Muscle layer of duodenum (tissue), 2 donors: ENCODE measurements at regions not wholly inside any gene's neighbourhood (a gene's known extent, or its start where the extent isn't known, plus 50 kb on each side); places are given as distances from the start of the nearest gene placed in this dataset.

Experiments used
- H3K27ac ChIP-seq: one replicate; pipeline ENCODE4 v1.7.0; 2013; ENCODE audit warnings: mild to moderate bottlenecking, low read length
- H3K27me3 ChIP-seq: one replicate; pipeline ENCODE4 v1.7.0; 2013; ENCODE audit warnings: low read depth, mild to moderate bottlenecking, control low read depth, low read length
- H3K36me3 ChIP-seq, 2 donors: one replicate each; pipeline ENCODE4 v1.7.0; 2013; ENCODE audit warnings: low read length in 2 of 2, control low read depth in 1 of 2, mild to moderate bottlenecking in 1 of 2; ENCODE audit not compliant: insufficient read depth in 2 of 2, control insufficient read depth in 1 of 2
- H3K4me1 ChIP-seq, 2 donors: one replicate each; pipeline ENCODE4 v1.7.0; 2013; ENCODE audit warnings: low read length in 2 of 2, mild to moderate bottlenecking in 2 of 2, control low read depth in 1 of 2, moderate library complexity in 1 of 2; ENCODE audit not compliant: insufficient read depth in 2 of 2, control insufficient read depth in 1 of 2
- H3K4me3 ChIP-seq, 2 donors: one replicate each; pipeline ENCODE4 v1.7.0; 2013; ENCODE audit warnings: low read length in 2 of 2, low read depth in 1 of 2, mild to moderate bottlenecking in 1 of 2
- H3K9me3 ChIP-seq, 2 donors: one replicate each; pipeline ENCODE4 v1.7.0; 2013; ENCODE audit warnings: low read length in 2 of 2, control low read depth in 1 of 2, mild to moderate bottlenecking in 1 of 2; ENCODE audit not compliant: control insufficient read depth in 1 of 2
- donor health status: healthy.

- Histone ChIP-seq H3K27ac (no peak overlapping the region), H3K9me3 (no peaks in the 10 kb centered on the region), H3K4me3 (no peak overlapping the region), H3K36me3 (no peaks in the 10 kb centered on the region), H3K27me3 (no peaks in the 10 kb centered on the region), H3K4me1 (no peaks in the 10 kb centered on the region)
Observed at GRCh38 chr10:33798754-33799153, 464.3 kb upstream of the NRP1 start.

- H3K27ac ChIP-seq: no peak overlapping the region
- no peaks in the 10 kb centered on the region for H3K9me3 ChIP-seq
- no peaks in the 10 kb centered on the region for H3K36me3 ChIP-seq
- H3K27me3 ChIP-seq: no peaks in the 10 kb centered on the region
- H3K4me1 ChIP-seq: no peaks in the 10 kb centered on the region
- H3K4me3 ChIP-seq: no peak overlapping the region
Observed at GRCh38 chr10:33796680-33797079, 462.2 kb upstream of the NRP1 start.

GRCh38 chr10:33795529-33795928 is 461.1 kb upstream of the NRP1 start:
- H3K4me1 ChIP-seq: no peaks in the 10 kb centered on the region
- H3K9me3 ChIP-seq: no peaks in the 10 kb centered on the region
- H3K27me3 ChIP-seq: no peaks in the 10 kb centered on the region
- H3K27ac ChIP-seq: no peak overlapping the region
- no peak overlapping the region for H3K4me3 ChIP-seq
- no peaks in the 10 kb centered on the region for H3K36me3 ChIP-seq

- Histone ChIP-seq H3K27me3 (no peaks in the 10 kb centered on the region), H3K27ac (no peak overlapping the region), H3K4me1 (no peaks in the 10 kb centered on the region), H3K4me3 (no peak overlapping the region), H3K9me3 (no peaks in the 10 kb centered on the region), H3K36me3 (no peaks in the 10 kb centered on the region)
Observed at GRCh38 chr10:33794460-33794859, 460.0 kb upstream of the NRP1 start.

GRCh38 chr10:33793793-33794192 is 459.3 kb upstream of the NRP1 start:
- no peaks in the 10 kb centered on the region for H3K4me1 ChIP-seq
- H3K36me3 ChIP-seq: no peaks in the 10 kb centered on the region
- no peaks in the 10 kb centered on the region for H3K27me3 ChIP-seq
- no peak overlapping the region for H3K4me3 ChIP-seq
- no peaks in the 10 kb centered on the region for H3K9me3 ChIP-seq
- no peak overlapping the region for H3K27ac ChIP-seq

- Histone ChIP-seq H3K27me3 (no peaks in the 10 kb centered on the region), H3K27ac (no peak overlapping the region)
Observed at GRCh38 chr10:33791272-33791660, 456.8 kb upstream of the NRP1 start.

GRCh38 chr10:33790521-33791271 is 456.2 kb upstream of the NRP1 start:
- Histone ChIP-seq H3K4me1 (no peaks in the 10 kb centered on the region), H3K36me3 (no peaks in the 10 kb centered on the region), H3K27me3 (no peaks in the 10 kb centered on the region), H3K27ac (no peak overlapping the region), H3K4me3 (no peak overlapping the region), H3K9me3 (no peaks in the 10 kb centered on the region)

More at GRCh38 chr10:33791272-33791660, 456.8 kb upstream of the NRP1 start:
- H3K4me3 ChIP-seq: no peak overlapping the region
- H3K36me3 ChIP-seq: no peaks in the 10 kb centered on the region
- no peaks in the 10 kb centered on the region for H3K4me1 ChIP-seq
- no peaks in the 10 kb centered on the region for H3K9me3 ChIP-seq

- H3K36me3 ChIP-seq: no peaks in the 10 kb centered on the region
- H3K9me3 ChIP-seq: no peaks in the 10 kb centered on the region
- H3K27me3 ChIP-seq: no peaks in the 10 kb centered on the region
- no peak overlapping the region for H3K4me3 ChIP-seq
- H3K27ac ChIP-seq: no peak overlapping the region
- no peaks in the 10 kb centered on the region for H3K4me1 ChIP-seq
Observed at GRCh38 chr10:33783557-33783956, 449.1 kb upstream of the NRP1 start.

GRCh38 chr10:33783078-33783477 is 448.6 kb upstream of the NRP1 start:
- Histone ChIP-seq H3K27me3 (no peaks in the 10 kb centered on the region), H3K4me1 (no peaks in the 10 kb centered on the region), H3K9me3 (no peaks in the 10 kb centered on the region), H3K27ac (no peak overlapping the region), H3K4me3 (no peak overlapping the region), H3K36me3 (no peaks in the 10 kb centered on the region)

- Histone ChIP-seq H3K4me1 (no peaks in the 10 kb centered on the region), H3K27ac (no peak overlapping the region), H3K36me3 (no peaks in the 10 kb centered on the region), H3K27me3 (no peaks in the 10 kb centered on the region), H3K9me3 (no peaks in the 10 kb centered on the region), H3K4me3 (no peak overlapping the region)
Observed at GRCh38 chr10:33781606-33782395, 447.3 kb upstream of the NRP1 start.

GRCh38 chr10:33780961-33781360 is 446.5 kb upstream of the NRP1 start:
- no peak overlapping the region for H3K4me3 ChIP-seq
- H3K27ac ChIP-seq: no peak overlapping the region
- H3K36me3 ChIP-seq: no peaks in the 10 kb centered on the region
- H3K9me3 ChIP-seq: no peaks in the 10 kb centered on the region
- H3K27me3 ChIP-seq: no peaks in the 10 kb centered on the region
- no peaks in the 10 kb centered on the region for H3K4me1 ChIP-seq
